Uterus (tissue), 3 donors: ENCODE measurements at regions not wholly inside any gene's neighbourhood (a gene's known extent, or its start where the extent isn't known, plus 50 kb on each side); places are given as distances from the start of the nearest gene placed in this dataset.

ENCODE experiments used
- DNase-seq, 2 donors: peaks; one replicate each; pipeline ENCODE4 v3.0.0-alpha.2; 2019 to 2020
- H3K27ac ChIP-seq, 2 donors: fragments of 200-600 bp; sonication (generic); 1 replicate in 1 of 2; 2 replicates in 1 of 2; pipeline ENCODE4 v1.5.1; 2016 to 2018
- H3K27me3 ChIP-seq, 2 donors: fragments of 200-600 bp; sonication (generic); one replicate each; pipeline ENCODE4 v1.5.1; 2018 to 2019; ENCODE audit warnings: control low read depth in 1 of 2
- H3K36me3 ChIP-seq, 2 donors: fragments of 200-600 bp; sonication (generic); one replicate each; pipeline ENCODE4 v1.5.1; 2019; ENCODE audit warnings: control low read depth in 1 of 2
- H3K4me1 ChIP-seq, 2 donors: fragments of 200-600 bp; sonication (generic); one replicate each; pipeline ENCODE4 v1.5.1; 2018 to 2019; ENCODE audit warnings: control low read depth in 1 of 2
- H3K4me3 ChIP-seq, 2 donors: fragments of 200-600 bp; sonication (generic); 1 replicate in 1 of 2; 2 replicates in 1 of 2; pipeline ENCODE4 v1.5.1; 2018 to 2019; ENCODE audit warnings: mild to moderate bottlenecking in 1 of 2
- H3K9me3 ChIP-seq, 2 donors: fragments of 200-600 bp; sonication (generic); one replicate each; pipeline ENCODE4 v1.5.1; 2019; ENCODE audit warnings: control low read depth in 1 of 2
- POLR2A ChIP-seq, 2 donors: fragments of 450-650 bp; IDR thresholded peaks; one replicate each; pipeline ENCODE4 v1.6.1; 2016; ENCODE audit warnings: antibody characterized with exemption in 2 of 2, mild to moderate bottlenecking in 1 of 2, moderate library complexity in 1 of 2
- intact Hi-C: fragments of 100-400 bp; cut with DNase I; formaldehyde crosslinking; loops from one replicate; pipeline ENCODE4 v1.15.1; 2023; ENCODE audit warnings: low total_unique reads
- TF ChIP-seq, protein P1 (sequence below), 4 experiments: fragments of 200-600 bp in 2 of 4; fragments of 450-650 bp in 2 of 4; sonication (generic) in 2 of 4; IDR thresholded peaks; one replicate each; pipeline ENCODE4 v1.5.1; 2016 to 2019; ENCODE audit warnings: antibody characterized with exemption in 4 of 4, mild to moderate bottlenecking in 2 of 4, moderate library complexity in 1 of 4
- donor health status: DM: yes; HTN: yes; CAD: no.

DNA sequence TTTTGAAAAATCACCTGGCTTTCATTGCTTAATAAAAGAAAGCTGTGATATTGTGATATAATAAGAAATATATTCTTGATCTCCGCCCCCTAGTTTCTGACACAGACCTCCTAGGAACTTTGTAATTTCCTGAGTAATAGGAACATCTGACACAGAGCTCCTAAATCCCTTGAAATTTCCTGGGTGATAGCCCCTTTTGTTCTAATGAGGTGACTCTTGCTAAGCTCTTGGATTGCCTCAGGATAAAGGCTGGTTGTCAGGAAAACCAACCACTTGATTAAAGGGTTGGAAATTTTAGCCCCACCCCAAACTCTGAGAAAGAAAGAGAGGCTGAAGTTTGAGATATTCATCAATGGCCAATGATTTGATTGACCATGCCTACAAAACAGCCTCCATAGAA, 326.4 kb upstream of the KIF2B start:
- Histone ChIP-seq H3K9me3 (no peaks in the 10 kb centered on the region), H3K36me3 (no peaks in the 10 kb centered on the region), H3K27ac (no peak overlapping the region), H3K4me1 (no peaks in the 10 kb centered on the region), H3K27me3 (no peaks in the 10 kb centered on the region), H3K4me3 (no peak overlapping the region)
- DNase-seq: no peak
- intact Hi-C loops: no loop called here
- TF ChIP-seq, protein P1, sequence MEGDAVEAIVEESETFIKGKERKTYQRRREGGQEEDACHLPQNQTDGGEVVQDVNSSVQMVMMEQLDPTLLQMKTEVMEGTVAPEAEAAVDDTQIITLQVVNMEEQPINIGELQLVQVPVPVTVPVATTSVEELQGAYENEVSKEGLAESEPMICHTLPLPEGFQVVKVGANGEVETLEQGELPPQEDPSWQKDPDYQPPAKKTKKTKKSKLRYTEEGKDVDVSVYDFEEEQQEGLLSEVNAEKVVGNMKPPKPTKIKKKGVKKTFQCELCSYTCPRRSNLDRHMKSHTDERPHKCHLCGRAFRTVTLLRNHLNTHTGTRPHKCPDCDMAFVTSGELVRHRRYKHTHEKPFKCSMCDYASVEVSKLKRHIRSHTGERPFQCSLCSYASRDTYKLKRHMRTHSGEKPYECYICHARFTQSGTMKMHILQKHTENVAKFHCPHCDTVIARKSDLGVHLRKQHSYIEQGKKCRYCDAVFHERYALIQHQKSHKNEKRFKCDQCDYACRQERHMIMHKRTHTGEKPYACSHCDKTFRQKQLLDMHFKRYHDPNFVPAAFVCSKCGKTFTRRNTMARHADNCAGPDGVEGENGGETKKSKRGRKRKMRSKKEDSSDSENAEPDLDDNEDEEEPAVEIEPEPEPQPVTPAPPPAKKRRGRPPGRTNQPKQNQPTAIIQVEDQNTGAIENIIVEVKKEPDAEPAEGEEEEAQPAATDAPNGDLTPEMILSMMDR (IDR thresholded peaks at IDR 0.05): no peak
- TF ChIP-seq POLR2A (IDR thresholded peaks at IDR 0.05): no peak

DNA sequence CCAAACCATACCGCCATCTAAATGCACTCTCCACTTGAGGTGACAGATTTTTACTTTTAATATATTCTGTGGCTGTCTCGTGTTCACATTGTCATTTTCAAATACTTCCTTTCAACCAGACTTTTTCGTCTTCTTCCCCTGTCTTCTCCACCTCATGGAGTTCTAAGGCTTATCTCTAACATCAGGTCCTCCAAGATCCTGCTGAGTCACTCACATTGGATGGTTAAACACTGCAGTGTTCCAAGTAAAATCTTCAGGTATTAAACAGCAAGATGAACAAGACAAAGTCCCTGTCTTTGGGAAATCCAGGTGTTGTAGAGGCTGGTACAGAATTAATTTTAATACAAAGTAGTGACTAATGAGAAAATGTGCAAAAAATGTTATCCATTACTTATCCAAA, 330.2 kb upstream of the KIF2B start:
- H3K27me3 ChIP-seq: no peaks in the 10 kb centered on the region
- TF ChIP-seq POLR2A (IDR thresholded peaks at IDR 0.05): no peak
- TF ChIP-seq, protein P1 (IDR thresholded peaks at IDR 0.05): no peak
- H3K36me3 ChIP-seq: no peaks in the 10 kb centered on the region
- DNase-seq: no peak
- H3K4me1 ChIP-seq: no peaks in the 10 kb centered on the region
- intact Hi-C loops: no loop called here
- no peak overlapping the region for H3K4me3 ChIP-seq
- no peak overlapping the region for H3K27ac ChIP-seq
- H3K9me3 ChIP-seq: no peaks in the 10 kb centered on the region

DNA sequence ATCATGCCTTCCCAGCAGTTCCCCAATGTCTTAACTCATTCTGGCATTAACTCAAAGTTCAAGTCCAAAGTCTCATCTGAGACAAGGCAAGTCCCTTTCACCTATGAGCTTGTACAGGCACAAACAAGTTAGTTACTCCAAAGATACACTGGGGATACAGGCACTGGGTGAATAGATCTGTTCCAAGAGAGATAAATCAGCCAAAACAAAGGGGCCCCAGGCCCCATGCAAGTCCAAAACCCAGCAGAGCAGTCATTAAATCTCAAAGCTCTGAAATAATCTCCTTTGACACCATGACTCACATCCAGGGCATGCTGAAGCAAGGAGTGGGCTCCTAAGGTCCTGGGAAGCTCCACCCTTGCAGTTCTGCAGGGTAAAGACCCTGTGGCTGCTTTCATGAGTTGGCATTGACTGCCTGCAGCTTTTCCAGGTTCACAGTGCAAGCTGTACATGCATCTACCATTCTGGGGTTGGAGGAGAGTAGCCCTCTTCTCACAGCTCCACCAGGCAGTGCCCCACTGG, 332.2 kb upstream of the KIF2B start:
- H3K27me3 ChIP-seq: no peaks in the 10 kb centered on the region
- TF ChIP-seq, protein P1 (IDR thresholded peaks at IDR 0.05): no peak
- no peak for TF ChIP-seq POLR2A (IDR thresholded peaks at IDR 0.05)
- H3K9me3 ChIP-seq: no peaks in the 10 kb centered on the region

DNA sequence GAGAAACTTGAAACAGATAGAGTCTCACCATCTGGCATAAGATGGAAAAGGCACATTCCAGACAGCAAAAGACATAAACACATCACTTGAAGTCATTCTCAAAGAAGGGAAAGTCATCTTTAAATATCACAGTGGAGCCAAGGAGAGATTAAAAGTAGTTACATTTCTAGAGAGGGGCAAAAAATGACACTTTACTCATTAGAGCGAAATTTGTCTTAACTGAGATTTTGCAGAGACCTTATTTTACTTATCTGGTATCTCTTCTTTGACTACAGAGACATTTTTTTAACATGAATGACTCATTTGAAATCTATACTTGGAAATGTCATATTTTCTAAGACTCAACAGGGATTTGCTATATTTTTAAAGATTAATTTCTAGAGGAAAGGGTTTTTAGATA, 339.0 kb upstream of the KIF2B start:
- Histone ChIP-seq H3K4me3 (no peak overlapping the region), H3K4me1 (no peaks in the 10 kb centered on the region), H3K27ac (no peak overlapping the region), H3K36me3 (no peaks in the 10 kb centered on the region), H3K9me3 (no peaks in the 10 kb centered on the region), H3K27me3 (no peaks in the 10 kb centered on the region)
- TF ChIP-seq, protein P1 (IDR thresholded peaks at IDR 0.05): no peak
- no peak for TF ChIP-seq POLR2A (IDR thresholded peaks at IDR 0.05)
- no peak for DNase-seq
- intact Hi-C loops: no loop called here

More for the DNA sequence above, 332.2 kb upstream of the KIF2B start:
- no peak overlapping the region for H3K27ac ChIP-seq
- DNase-seq: no peak
- no peaks in the 10 kb centered on the region for H3K36me3 ChIP-seq
- H3K4me3 ChIP-seq: no peak overlapping the region
- no peaks in the 10 kb centered on the region for H3K4me1 ChIP-seq
- intact Hi-C loops: no loop called here

DNA sequence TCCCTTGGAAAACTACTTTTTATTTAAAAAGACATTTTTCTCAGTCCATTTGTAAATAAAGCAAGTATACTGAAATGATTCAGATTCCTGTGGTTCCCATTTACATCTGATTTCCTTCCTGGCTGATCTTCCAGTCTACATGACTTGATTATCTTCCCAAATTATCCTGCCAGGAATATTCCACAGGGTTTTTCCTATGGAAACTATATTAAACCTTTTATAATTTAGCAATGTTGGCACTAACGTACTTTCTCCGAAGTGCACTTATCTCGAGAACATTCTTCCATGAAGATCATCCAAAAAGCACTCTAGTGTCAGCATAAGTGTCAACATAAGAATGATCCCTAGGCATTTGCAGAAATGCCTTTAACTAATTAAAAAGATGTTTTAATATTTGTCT, 347.7 kb upstream of the KIF2B start:
- intact Hi-C loops: no loop called here
- Histone ChIP-seq H3K9me3 (no peaks in the 10 kb centered on the region), H3K36me3 (no peaks in the 10 kb centered on the region), H3K4me3 (no peak overlapping the region), H3K4me1 (no peaks in the 10 kb centered on the region), H3K27me3 (no peaks in the 10 kb centered on the region), H3K27ac (no peak overlapping the region)
- no peak for TF ChIP-seq POLR2A (IDR thresholded peaks at IDR 0.05)
- TF ChIP-seq, protein P1 (IDR thresholded peaks at IDR 0.05): no peak
- no peak for DNase-seq
